HEK293 (cell line): ENCODE measurements at regions not wholly inside any gene's neighbourhood (a gene's known extent, or its start where the extent isn't known, plus 50 kb on each side); places are given as distances from the start of the nearest gene placed in this dataset.

Experiments
- CTCF ChIA-PET: fragments of 350-600 bp; formaldehyde crosslinking; extraction: SDS; loops from one replicate; lab custom pipeline; 2021; ENCODE audit warnings: antibody characterized with exemption; lab: Yijun Ruan, JAX
- POLR2A ChIA-PET: fragments of 300-600 bp; formaldehyde crosslinking; extraction: SDS; loops from one replicate; lab custom pipeline; 2020; ENCODE audit warnings: antibody characterized with exemption, inconsistent platforms; lab: Yijun Ruan, JAX
- H3K27ac ChIP-seq: fragments of 200-500 bp; sonication (Bioruptor generic); 2 replicates; pipeline ENCODE4 v1.5.1; 2014; ENCODE audit warnings: low read depth, low read length, control low read depth, inconsistent platforms; ENCODE audit errors: extremely low read depth
- H3K36me3 ChIP-seq, 2 experiments: fragments of 200-500 bp in 1 of 2; sonication (Bioruptor generic) in 1 of 2; 1 replicate in 1 of 2; 2 replicates in 1 of 2; pipeline ENCODE4 v1.5.1; 2014 to 2017; ENCODE audit warnings: inconsistent platforms in 2 of 2, low read length in 2 of 2; ENCODE audit not compliant: control insufficient read depth in 2 of 2, insufficient read depth in 1 of 2
- H3K4me1 ChIP-seq: fragments of 200-500 bp; sonication (Bioruptor generic); 2 replicates; pipeline ENCODE4 v1.5.1; 2014; ENCODE audit warnings: mild to moderate bottlenecking, low read length, inconsistent platforms; ENCODE audit not compliant: control insufficient read depth, insufficient read depth
- H3K4me3 ChIP-seq: 2 replicates; pipeline ENCODE4 v1.5.1; 2011; ENCODE audit warnings: low read depth, mild to moderate bottlenecking, control low read depth, low read length, moderate library complexity
- H3K9me3 ChIP-seq: fragments of 200-500 bp; sonication (Bioruptor generic); 2 replicates; pipeline ENCODE4 v1.5.1; 2014; ENCODE audit warnings: low read depth, low read length, inconsistent platforms; ENCODE audit not compliant: control insufficient read depth, insufficient read depth
- ATF2 ChIP-seq: fragments of 450-650 bp; formaldehyde crosslinking; IDR thresholded peaks from 2 replicates; pipeline ENCODE4 v1.5.1; 2016; ENCODE audit warnings: missing biosample characterization, missing genetic modification characterization, low read depth
- EGR2 ChIP-seq: fragments of 450-650 bp; formaldehyde crosslinking; IDR thresholded peaks from 2 replicates; pipeline ENCODE4 v1.5.1; 2016; ENCODE audit warnings: low read depth, missing biosample characterization, missing genetic modification characterization
- GFI1B ChIP-seq: fragments of 450-650 bp; formaldehyde crosslinking; IDR thresholded peaks from 2 replicates; pipeline ENCODE4 v1.5.1; 2016; ENCODE audit warnings: missing biosample characterization, missing genetic modification characterization
- GLIS1 ChIP-seq: fragments of 450-650 bp; formaldehyde crosslinking; IDR thresholded peaks from 2 replicates; pipeline ENCODE4 v1.5.1; 2016; ENCODE audit warnings: missing biosample characterization, missing genetic modification characterization
- KLF1 ChIP-seq: fragments of 450-650 bp; formaldehyde crosslinking; IDR thresholded peaks from 2 replicates; pipeline ENCODE4 v1.5.1; 2016; ENCODE audit warnings: missing biosample characterization, missing genetic modification characterization
- KLF16 ChIP-seq: fragments of 450-650 bp; formaldehyde crosslinking; IDR thresholded peaks from 2 replicates; pipeline ENCODE4 v1.5.1; 2017; ENCODE audit warnings: missing biosample characterization, missing genetic modification characterization
- ZBTB10 ChIP-seq: fragments of 450-650 bp; formaldehyde crosslinking; IDR thresholded peaks from 2 replicates; pipeline ENCODE4 v1.5.1; 2016; ENCODE audit warnings: missing biosample characterization, missing genetic modification characterization
- ZBTB7A ChIP-seq: fragments of 450-650 bp; formaldehyde crosslinking; IDR thresholded peaks from 2 replicates; pipeline ENCODE4 v1.5.1; 2016; ENCODE audit warnings: low read depth, missing biosample characterization, missing genetic modification characterization
- ZFP41 ChIP-seq: fragments of 450-650 bp; formaldehyde crosslinking; IDR thresholded peaks from 2 replicates; pipeline ENCODE4 v1.5.1; 2016; ENCODE audit warnings: missing biosample characterization, missing genetic modification characterization, borderline replicate concordance
- ZIC2 ChIP-seq: fragments of 450-650 bp; formaldehyde crosslinking; IDR thresholded peaks from 2 replicates; pipeline ENCODE4 v1.5.1; 2016; ENCODE audit warnings: missing biosample characterization, missing genetic modification characterization
- ZNF112 ChIP-seq: fragments of 450-650 bp; formaldehyde crosslinking; IDR thresholded peaks from 2 replicates; pipeline ENCODE4 v1.5.0; 2017; ENCODE audit warnings: missing biosample characterization, missing genetic modification characterization
- ZNF121 ChIP-seq: fragments of 450-650 bp; formaldehyde crosslinking; IDR thresholded peaks from 2 replicates; pipeline ENCODE4 v1.5.1; 2016; ENCODE audit warnings: missing biosample characterization, missing genetic modification characterization
- ZNF24 ChIP-seq: fragments of 450-650 bp; formaldehyde crosslinking; IDR thresholded peaks from 2 replicates; pipeline ENCODE4 v1.5.1; 2016; ENCODE audit warnings: missing biosample characterization, missing genetic modification characterization
- ZNF280C ChIP-seq: fragments of 450-650 bp; formaldehyde crosslinking; IDR thresholded peaks from 2 replicates; pipeline ENCODE4 v1.5.1; 2016; ENCODE audit warnings: missing biosample characterization, missing genetic modification characterization
- ZNF423 ChIP-seq: fragments of 450-650 bp; formaldehyde crosslinking; IDR thresholded peaks from 2 replicates; pipeline ENCODE4 v1.5.1; 2016; ENCODE audit warnings: missing biosample characterization, missing genetic modification characterization
- ZNF639 ChIP-seq: fragments of 450-650 bp; formaldehyde crosslinking; IDR thresholded peaks from 2 replicates; pipeline ENCODE4 v1.5.1; 2016; ENCODE audit warnings: missing biosample characterization, missing genetic modification characterization
- ZNF664 ChIP-seq: fragments of 450-650 bp; formaldehyde crosslinking; IDR thresholded peaks from 2 replicates; pipeline ENCODE4 v1.5.1; 2016; ENCODE audit warnings: missing biosample characterization, missing genetic modification characterization
- ZNF677 ChIP-seq: fragments of 450-650 bp; IDR thresholded peaks from 2 replicates; pipeline ENCODE4 v1.5.0; 2018; ENCODE audit warnings: missing biosample characterization, mild to moderate bottlenecking, missing genetic modification characterization, moderate library complexity
- ZNF768 ChIP-seq: fragments of 450-650 bp; formaldehyde crosslinking; IDR thresholded peaks from 2 replicates; pipeline ENCODE4 v1.5.1; 2018; ENCODE audit warnings: missing biosample characterization, mild to moderate bottlenecking, missing genetic modification characterization

- no peak overlapping the region for H3K27ac ChIP-seq
- H3K36me3 ChIP-seq = no peaks in the 10 kb centered on the region
- CTCF ChIA-PET = interaction anchor here (0.6 kb wide), 1 partner anchor 253 kb away, joined by 3 read pairs; no protein-coding TSS in a partner anchor
- TF ChIP-seq KLF1 (tag by site-specific recombination) (no peak), ZNF280C (no peak), ZNF677 (tag by site-specific recombination) (no peak), KLF16 (tag by site-specific recombination) (no peak), ZNF423 (tag by site-specific recombination) (no peak), ZNF112 (tag by site-specific recombination) (no peak), ZBTB7A (no peak), ZBTB10 (tag by site-specific recombination) (no peak)
- TF ChIP-seq, all 188 proteins: peak for 0
- H3K9me3 ChIP-seq = no peaks in the 10 kb centered on the region
- POLR2A ChIA-PET = no interaction called here
- H3K4me3 ChIP-seq = no peak overlapping the region
- no peaks in the 10 kb centered on the region for H3K4me1 ChIP-seq
These were observed 241.8 kb downstream of the TEX36 start for GRCh38 chr10:125441151-125441550.

GRCh38 chr10:125431149-125431548, 251.8 kb downstream of the TEX36 start:
- Histone ChIP-seq H3K4me1 (no peaks in the 10 kb centered on the region), H3K4me3 (no peak overlapping the region), H3K36me3 (no peaks in the 10 kb centered on the region), H3K9me3 (no peaks in the 10 kb centered on the region), H3K27ac (no peak overlapping the region)
- CTCF ChIA-PET = interaction anchor here (1.4 kb wide), 1 partner anchor 16 kb away, joined by 3 read pairs; no protein-coding TSS in a partner anchor
- POLR2A ChIA-PET = no interaction called here
- TF ChIP-seq ZNF768 (tag by site-specific recombination) (no peak), EGR2 (tag by site-specific recombination) (no peak), ZNF24 (tag by site-specific recombination) (no peak), ZNF121 (tag by site-specific recombination) (no peak), ZNF664 (no peak), ZNF639 (tag by site-specific recombination) (no peak), GFI1B (tag by site-specific recombination) (no peak), ZIC2 (tag by site-specific recombination) (no peak), ZFP41 (tag by site-specific recombination) (no peak), ATF2 (tag by site-specific recombination) (no peak), GLIS1 (tag by site-specific recombination) (no peak)
